ENCODE measurements at regions not wholly inside any gene's neighbourhood (a gene's known extent, or its start where the extent isn't known, plus 50 kb on each side); places are given as distances from the start of the nearest gene placed in this dataset.

- DNase-seq, result no peak
Measured at GRCh38 chr1:199170711-199171110, 531.9 kb downstream of the PTPRC start.

- no peak for DNase-seq
Measured at GRCh38 chr1:199172171-199173124, 533.6 kb downstream of the PTPRC start.

- DNase-seq, result no peak
Measured at GRCh38 chr1:199173356-199173755, 534.5 kb downstream of the PTPRC start.

- DNase-seq, result no peak
Measured at GRCh38 chr1:199174336-199174735, 535.5 kb downstream of the PTPRC start.

- DNase-seq, result no peak
Measured at GRCh38 chr1:199176713-199177112, 537.9 kb downstream of the PTPRC start.

GRCh38 chr1:199177241-199177640 is 538.4 kb downstream of the PTPRC start:
- DNase-seq, result no peak

GRCh38 chr1:199178646-199179045 is 539.8 kb downstream of the PTPRC start:
- no peak for DNase-seq

GRCh38 chr1:199182186-199182843 is 543.5 kb downstream of the PTPRC start:
- no peak for DNase-seq

GRCh38 chr1:199184180-199184579 is 545.3 kb downstream of the PTPRC start:
- DNase-seq, result no peak

GRCh38 chr1:199194862-199195261 is 556.0 kb downstream of the PTPRC start:
- no peak for DNase-seq

GRCh38 chr1:199197695-199198094 is 558.9 kb downstream of the PTPRC start:
- DNase-seq, result no peak

- DNase-seq, result no peak
Measured at GRCh38 chr1:199202331-199202730, 563.5 kb downstream of the PTPRC start.

- DNase-seq, result no peak
Measured at GRCh38 chr1:199204231-199204630, 565.4 kb downstream of the PTPRC start.

GRCh38 chr1:199205740-199206441 is 567.1 kb downstream of the PTPRC start:
- DNase-seq, result no peak

- DNase-seq, result no peak
Measured at GRCh38 chr1:199208847-199209246, 570.0 kb downstream of the PTPRC start.

- no peak for DNase-seq
Measured at GRCh38 chr1:199218065-199218464, 579.2 kb downstream of the PTPRC start.

- DNase-seq, result no peak
Measured at GRCh38 chr1:199218533-199218932, 579.7 kb downstream of the PTPRC start.

- DNase-seq, result no peak
Measured at GRCh38 chr1:199220031-199220430, 581.2 kb downstream of the PTPRC start.

GRCh38 chr1:199221371-199222150 is 582.7 kb downstream of the PTPRC start:
- DNase-seq, result no peak

- DNase-seq, result no peak
Measured at GRCh38 chr1:199223936-199224335, 585.1 kb downstream of the PTPRC start.

- no peak for DNase-seq
Measured at GRCh38 chr1:199226163-199226562, 587.3 kb downstream of the PTPRC start.

GRCh38 chr1:199242147-199242546 is 603.3 kb downstream of the PTPRC start:
- DNase-seq, result no peak

- DNase-seq, result no peak
Measured at GRCh38 chr1:199242601-199243000, 603.8 kb downstream of the PTPRC start.

All from NCI-H187 (cell line).